ENCODE measurements at regions not wholly inside any gene's neighbourhood (a gene's known extent, or its start where the extent isn't known, plus 50 kb on each side); places are given as distances from the start of the nearest gene placed in this dataset.

DNA sequence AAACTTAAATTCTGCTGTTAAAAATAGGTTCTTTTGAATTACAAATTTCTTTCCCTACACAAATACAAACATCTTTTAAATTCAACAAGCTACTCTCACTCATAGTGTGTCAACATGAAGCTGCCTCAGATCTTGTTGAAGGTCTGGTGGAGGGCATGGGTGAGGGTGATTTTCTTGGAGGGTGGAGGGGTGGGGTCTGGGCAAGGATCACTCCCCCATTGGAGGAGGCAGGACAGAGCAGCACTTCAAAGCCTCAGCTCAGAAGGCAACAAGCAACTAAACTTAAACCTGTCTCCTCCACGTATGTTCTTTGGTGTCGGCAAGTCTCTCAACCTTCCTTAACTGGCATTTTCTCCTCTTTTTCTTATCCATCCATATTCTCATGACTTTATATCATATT lies 730.9 kb downstream of the NR2F2 start:
- Histone ChIP-seq H3K9me3 (no peaks in the 10 kb centered on the region), H3K27me3 (replicated peaks; ENCODE audit: insufficient read depth) (no peaks in the 10 kb centered on the region), H3K4me1 (replicated peaks) (no peaks in the 10 kb centered on the region), H3K4me3 (no peak overlapping the region), H3K36me3 (no peaks in the 10 kb centered on the region), H3K27ac (no peak overlapping the region)
- DNase-seq (ENCODE audit: low spot score): no peak
- intact Hi-C loops (cut with DNase I): no loop called here
- WGBS: 50% methylated on average over 2 of the region's 2 CpGs
- TF ChIP-seq POLR2A (IDR thresholded peaks at IDR 0.05): no peak

DNA sequence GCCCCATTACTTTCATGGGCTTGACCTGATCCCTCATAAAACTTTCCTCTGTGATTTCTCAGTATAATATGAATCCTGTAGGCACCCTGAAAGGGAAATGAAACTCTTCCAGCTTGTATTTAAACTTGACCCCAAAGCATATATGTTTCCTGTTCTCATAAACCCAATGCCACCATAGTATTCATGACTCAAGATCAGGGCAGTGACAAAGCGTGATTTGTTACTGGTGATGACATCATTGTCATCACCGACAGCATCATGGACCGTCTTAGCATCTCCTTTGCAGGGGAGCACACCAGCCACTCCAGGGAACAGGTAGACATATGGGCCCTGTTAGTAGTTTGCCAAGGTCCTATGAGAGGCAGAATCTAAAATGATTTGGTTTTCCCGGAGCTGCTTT lies 741.2 kb downstream of the NR2F2 start:
- TF ChIP-seq POLR2A (IDR thresholded peaks at IDR 0.05): no peak
- TF ChIP-seq, protein P1, sequence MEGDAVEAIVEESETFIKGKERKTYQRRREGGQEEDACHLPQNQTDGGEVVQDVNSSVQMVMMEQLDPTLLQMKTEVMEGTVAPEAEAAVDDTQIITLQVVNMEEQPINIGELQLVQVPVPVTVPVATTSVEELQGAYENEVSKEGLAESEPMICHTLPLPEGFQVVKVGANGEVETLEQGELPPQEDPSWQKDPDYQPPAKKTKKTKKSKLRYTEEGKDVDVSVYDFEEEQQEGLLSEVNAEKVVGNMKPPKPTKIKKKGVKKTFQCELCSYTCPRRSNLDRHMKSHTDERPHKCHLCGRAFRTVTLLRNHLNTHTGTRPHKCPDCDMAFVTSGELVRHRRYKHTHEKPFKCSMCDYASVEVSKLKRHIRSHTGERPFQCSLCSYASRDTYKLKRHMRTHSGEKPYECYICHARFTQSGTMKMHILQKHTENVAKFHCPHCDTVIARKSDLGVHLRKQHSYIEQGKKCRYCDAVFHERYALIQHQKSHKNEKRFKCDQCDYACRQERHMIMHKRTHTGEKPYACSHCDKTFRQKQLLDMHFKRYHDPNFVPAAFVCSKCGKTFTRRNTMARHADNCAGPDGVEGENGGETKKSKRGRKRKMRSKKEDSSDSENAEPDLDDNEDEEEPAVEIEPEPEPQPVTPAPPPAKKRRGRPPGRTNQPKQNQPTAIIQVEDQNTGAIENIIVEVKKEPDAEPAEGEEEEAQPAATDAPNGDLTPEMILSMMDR (IDR thresholded peaks at IDR 0.05): no peak
- no peak for TF ChIP-seq POLR2AphosphoS5 (IDR thresholded peaks at IDR 0.05)
- Histone ChIP-seq H3K27ac (no peak overlapping the region), H3K4me1 (replicated peaks) (no peaks in the 10 kb centered on the region), H3K36me3 (no peaks in the 10 kb centered on the region), H3K9me3 (no peaks in the 10 kb centered on the region), H3K27me3 (replicated peaks; ENCODE audit: insufficient read depth) (no peaks in the 10 kb centered on the region), H3K4me3 (no peak overlapping the region)
- WGBS: 87% methylated on average over 4 of the region's 4 CpGs
- DNase-seq (ENCODE audit: low spot score): no peak
- intact Hi-C loops (cut with DNase I): no loop called here

DNA sequence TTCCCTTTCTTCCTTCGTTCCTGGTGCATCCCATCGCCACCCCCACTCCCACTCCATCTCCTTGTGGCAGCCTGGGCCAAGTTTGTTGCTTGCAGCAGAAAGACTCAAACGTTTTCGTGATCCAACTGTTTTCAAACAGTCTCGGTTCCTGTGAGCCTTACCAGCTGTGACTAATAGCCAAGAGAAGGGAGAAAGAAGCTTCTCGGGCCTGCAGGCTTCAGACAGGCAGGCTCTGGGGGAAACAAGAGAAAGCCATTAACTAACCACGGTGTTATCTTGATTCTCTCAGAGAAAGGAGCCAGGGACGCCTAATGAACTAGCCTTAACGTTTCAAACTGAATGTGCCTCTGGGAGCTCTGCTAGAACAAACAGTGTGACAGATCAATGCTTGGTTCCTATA lies 742.0 kb downstream of the NR2F2 start:
- intact Hi-C loops (cut with DNase I): no loop called here
- Histone ChIP-seq H3K4me3 (no peak overlapping the region), H3K27ac (no peak overlapping the region), H3K27me3 (replicated peaks; ENCODE audit: insufficient read depth) (no peaks in the 10 kb centered on the region), H3K9me3 (no peaks in the 10 kb centered on the region), H3K4me1 (replicated peaks) (no peaks in the 10 kb centered on the region), H3K36me3 (no peaks in the 10 kb centered on the region)
- DNase-seq (ENCODE audit: low spot score): no peak
- TF ChIP-seq POLR2AphosphoS5 (IDR thresholded peaks at IDR 0.05) (no peak), POLR2A (IDR thresholded peaks at IDR 0.05) (no peak)
- WGBS: 31% methylated on average over 9 of the region's 9 CpGs

DNA sequence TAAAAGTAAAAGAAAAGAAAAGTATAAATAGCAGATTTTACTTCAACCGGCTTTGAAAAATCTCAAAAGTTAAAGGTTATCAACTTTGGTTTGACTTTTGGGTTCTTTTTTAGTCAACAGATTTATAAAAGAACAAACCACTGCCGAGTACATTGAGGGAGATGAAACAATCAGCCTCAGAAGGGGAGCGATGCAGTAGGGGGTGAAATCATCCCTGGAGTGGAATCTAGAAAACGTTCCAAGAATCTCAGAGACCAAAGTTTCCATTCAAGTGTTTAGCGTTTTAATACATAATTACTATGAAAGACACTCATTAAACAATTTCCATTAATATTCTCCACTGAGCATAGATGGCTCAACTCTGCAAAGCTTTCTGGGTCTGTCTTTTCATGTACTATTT lies 745.5 kb downstream of the NR2F2 start:
- TF ChIP-seq, protein P1 (IDR thresholded peaks at IDR 0.05): no peak
- TF ChIP-seq POLR2AphosphoS5 (IDR thresholded peaks at IDR 0.05) (no peak), POLR2A (IDR thresholded peaks at IDR 0.05) (no peak)
- no peaks in the 10 kb centered on the region for H3K4me1 ChIP-seq (replicated peaks)
- no peaks in the 10 kb centered on the region for H3K27me3 ChIP-seq (replicated peaks; ENCODE audit: insufficient read depth)
- no peaks in the 10 kb centered on the region for H3K36me3 ChIP-seq
- no peak overlapping the region for H3K4me3 ChIP-seq
- no peak overlapping the region for H3K27ac ChIP-seq
- DNase-seq (ENCODE audit: low spot score): no peak
- 55% methylated on average over 5 of the region's 5 CpGs for WGBS
- no peaks in the 10 kb centered on the region for H3K9me3 ChIP-seq
- intact Hi-C loops (cut with DNase I): no loop called here

DNA sequence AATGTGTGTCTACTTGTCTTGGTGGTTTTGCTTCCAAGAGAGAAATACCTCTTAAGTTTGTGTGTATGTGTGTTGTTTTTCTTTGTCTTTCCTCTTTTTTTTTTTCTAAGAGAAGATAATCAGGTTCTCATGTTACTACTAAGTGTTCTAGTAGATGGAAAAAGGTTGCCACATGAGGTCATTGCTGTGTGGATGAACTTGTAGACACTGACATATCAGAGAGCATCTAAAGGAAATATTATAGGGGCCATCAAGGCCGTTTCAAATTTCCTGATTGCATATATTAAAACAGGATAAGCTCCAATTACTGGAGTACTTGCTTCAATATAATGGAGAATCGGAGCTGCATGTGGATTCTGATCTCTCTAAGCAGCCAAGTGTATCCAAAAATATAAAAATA lies 747.5 kb downstream of the NR2F2 start:
- no peaks in the 10 kb centered on the region for H3K36me3 ChIP-seq
- H3K4me1 ChIP-seq (replicated peaks): no peaks in the 10 kb centered on the region
- H3K27me3 ChIP-seq (replicated peaks; ENCODE audit: insufficient read depth): no peaks in the 10 kb centered on the region
- TF ChIP-seq, protein P1 (IDR thresholded peaks at IDR 0.05): no peak
- no peak for TF ChIP-seq POLR2A (IDR thresholded peaks at IDR 0.05)
- TF ChIP-seq POLR2AphosphoS5 (IDR thresholded peaks at IDR 0.05): no peak
- H3K4me3 ChIP-seq: no peak overlapping the region
- H3K9me3 ChIP-seq: no peaks in the 10 kb centered on the region
- WGBS: 55% methylated on average over 2 of the region's 2 CpGs
- no peak overlapping the region for H3K27ac ChIP-seq
- intact Hi-C loops (cut with DNase I): no loop called here
- DNase-seq (ENCODE audit: low spot score): no peak

DNA sequence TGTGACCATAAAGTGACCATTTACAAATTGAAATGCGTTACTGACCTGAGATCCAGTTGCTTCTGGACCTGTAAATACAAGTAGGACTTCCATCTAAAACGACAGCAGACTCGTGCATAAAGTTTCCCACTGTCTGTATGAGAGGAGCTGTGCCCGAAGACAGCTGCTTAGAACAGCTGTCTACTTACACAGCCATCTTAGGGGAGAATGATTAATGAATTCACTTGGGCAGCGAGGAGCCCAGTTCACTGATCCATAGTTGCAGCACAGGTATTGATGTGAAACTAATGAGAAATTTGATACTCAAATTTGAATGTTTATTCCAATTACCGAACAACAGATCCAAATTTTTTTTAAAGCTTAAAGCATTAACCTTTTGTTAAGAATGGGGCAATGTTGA lies 748.1 kb downstream of the NR2F2 start:
- no peak for DNase-seq (ENCODE audit: low spot score)
- TF ChIP-seq, protein P1 (IDR thresholded peaks at IDR 0.05): no peak
- TF ChIP-seq POLR2A (IDR thresholded peaks at IDR 0.05): no peak
- TF ChIP-seq POLR2AphosphoS5 (IDR thresholded peaks at IDR 0.05): no peak
- intact Hi-C loops (cut with DNase I): no loop called here
- Histone ChIP-seq H3K4me3 (no peak overlapping the region), H3K9me3 (no peaks in the 10 kb centered on the region), H3K36me3 (no peaks in the 10 kb centered on the region), H3K4me1 (replicated peaks) (no peaks in the 10 kb centered on the region), H3K27ac (no peak overlapping the region), H3K27me3 (replicated peaks; ENCODE audit: insufficient read depth) (no peaks in the 10 kb centered on the region)
- 53% methylated on average over 6 of the region's 6 CpGs for WGBS

Data from prostate gland (tissue), 2 donors.